ENCODE measurements at regions not wholly inside any gene's neighbourhood (a gene's known extent, or its start where the extent isn't known, plus 50 kb on each side); places are given as distances from the start of the nearest gene placed in this dataset.

DNA sequence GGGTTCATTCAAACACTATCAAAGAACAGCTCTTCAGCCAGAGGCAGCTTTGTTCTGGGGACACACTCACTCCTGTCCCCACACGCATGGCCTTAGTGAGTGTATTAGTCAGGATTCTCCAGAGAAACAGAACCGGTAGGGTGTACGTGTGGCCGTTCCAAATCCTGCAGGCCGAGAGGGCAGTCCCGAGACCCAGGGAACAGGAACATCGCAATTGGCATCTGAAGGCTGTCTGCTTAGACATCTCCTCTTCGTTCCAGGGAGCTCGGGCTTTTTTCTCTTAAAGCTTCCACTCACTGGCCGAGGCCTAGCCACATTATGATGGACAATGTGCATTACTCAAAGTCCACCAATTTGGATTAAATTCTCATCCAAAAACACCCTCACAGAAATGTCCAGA lies 523.3 kb downstream of the GLRX3 start:
- in situ Hi-C loops (cut with MboI; ENCODE audit: low pct_ligation_motif_present in 1 of 4, low pct_unique_long_range_greater_than_20kb in 1 of 4, low sequenced_read_pairs in 3 of 4) (no loop called here), intact Hi-C loops (cut with DNase I; ENCODE audit: low total_unique reads) (no loop called here)
- no peak for TF ChIP-seq POLR2AphosphoS5 (IDR thresholded peaks at IDR 0.05)
- TF ChIP-seq POLR2A (IDR thresholded peaks at IDR 0.05): no peak
- TF ChIP-seq, protein P1, sequence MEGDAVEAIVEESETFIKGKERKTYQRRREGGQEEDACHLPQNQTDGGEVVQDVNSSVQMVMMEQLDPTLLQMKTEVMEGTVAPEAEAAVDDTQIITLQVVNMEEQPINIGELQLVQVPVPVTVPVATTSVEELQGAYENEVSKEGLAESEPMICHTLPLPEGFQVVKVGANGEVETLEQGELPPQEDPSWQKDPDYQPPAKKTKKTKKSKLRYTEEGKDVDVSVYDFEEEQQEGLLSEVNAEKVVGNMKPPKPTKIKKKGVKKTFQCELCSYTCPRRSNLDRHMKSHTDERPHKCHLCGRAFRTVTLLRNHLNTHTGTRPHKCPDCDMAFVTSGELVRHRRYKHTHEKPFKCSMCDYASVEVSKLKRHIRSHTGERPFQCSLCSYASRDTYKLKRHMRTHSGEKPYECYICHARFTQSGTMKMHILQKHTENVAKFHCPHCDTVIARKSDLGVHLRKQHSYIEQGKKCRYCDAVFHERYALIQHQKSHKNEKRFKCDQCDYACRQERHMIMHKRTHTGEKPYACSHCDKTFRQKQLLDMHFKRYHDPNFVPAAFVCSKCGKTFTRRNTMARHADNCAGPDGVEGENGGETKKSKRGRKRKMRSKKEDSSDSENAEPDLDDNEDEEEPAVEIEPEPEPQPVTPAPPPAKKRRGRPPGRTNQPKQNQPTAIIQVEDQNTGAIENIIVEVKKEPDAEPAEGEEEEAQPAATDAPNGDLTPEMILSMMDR (IDR thresholded peaks at IDR 0.05): no peak
- no peak for TF ChIP-seq EP300 (IDR thresholded peaks at IDR 0.05; ENCODE audit: low read depth)
- no peak overlapping the region for H3K4me3 ChIP-seq
- H3K27me3 ChIP-seq: no peaks in the 10 kb centered on the region
- no peak for DNase-seq
- WGBS, 2 donors (ENCODE audit: low coverage in 1 of 2): 78 to 100% methylated on average over 3 to 10 of the region's 10 CpGs
- H3K4me1 ChIP-seq: no peaks in the 10 kb centered on the region
- H3K27ac ChIP-seq: no peak overlapping the region
- peaks cover 0 to under 1% of the 10 kb centered on the region in 2 donors for H3K9me3 ChIP-seq
- no peaks in the 10 kb centered on the region for H3K36me3 ChIP-seq

DNA sequence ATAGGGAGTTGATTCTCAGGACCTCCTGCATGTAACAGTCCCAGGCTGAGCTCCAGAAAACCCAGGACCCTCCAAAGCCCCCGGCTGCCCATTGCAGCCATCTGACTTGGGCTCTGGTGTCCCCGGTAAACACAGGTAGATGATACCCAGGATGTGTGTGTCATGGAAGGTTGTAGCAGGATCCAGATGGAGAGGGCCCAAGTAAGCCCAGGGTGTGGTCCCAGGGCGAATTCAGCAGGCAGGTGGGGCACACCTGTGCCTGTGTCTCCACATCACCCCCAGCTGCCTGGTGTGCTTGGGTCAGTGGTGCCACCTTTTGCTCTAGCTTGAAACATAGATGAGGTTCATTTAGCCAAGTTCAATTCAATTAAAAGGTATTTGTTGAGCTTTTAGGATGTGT lies 524.1 kb downstream of the GLRX3 start:
- H3K9me3 ChIP-seq: peaks cover 0 to 3% of the 10 kb centered on the region in 2 donors
- in situ Hi-C loops (cut with MboI; ENCODE audit: low pct_ligation_motif_present in 1 of 4, low pct_unique_long_range_greater_than_20kb in 1 of 4, low sequenced_read_pairs in 3 of 4): no loop called here
- no peaks in the 10 kb centered on the region for H3K27me3 ChIP-seq
- no peaks in the 10 kb centered on the region for H3K36me3 ChIP-seq
- no peaks in the 10 kb centered on the region for H3K4me1 ChIP-seq
- H3K4me3 ChIP-seq: no peak overlapping the region
- DNase-seq: no peak
- TF ChIP-seq, protein P1 (IDR thresholded peaks at IDR 0.05): no peak
- TF ChIP-seq EP300 (IDR thresholded peaks at IDR 0.05; ENCODE audit: low read depth) (no peak), POLR2A (IDR thresholded peaks at IDR 0.05) (no peak), POLR2AphosphoS5 (IDR thresholded peaks at IDR 0.05) (no peak)
- WGBS, 2 donors (ENCODE audit: low coverage in 1 of 2): 73% methylated on average over 3 of the region's 3 CpGs; no CpG with 5 or more reads in 1 of the 2 donors
- no peak overlapping the region for H3K27ac ChIP-seq
- intact Hi-C loops (cut with DNase I; ENCODE audit: low total_unique reads): no loop called here

DNA sequence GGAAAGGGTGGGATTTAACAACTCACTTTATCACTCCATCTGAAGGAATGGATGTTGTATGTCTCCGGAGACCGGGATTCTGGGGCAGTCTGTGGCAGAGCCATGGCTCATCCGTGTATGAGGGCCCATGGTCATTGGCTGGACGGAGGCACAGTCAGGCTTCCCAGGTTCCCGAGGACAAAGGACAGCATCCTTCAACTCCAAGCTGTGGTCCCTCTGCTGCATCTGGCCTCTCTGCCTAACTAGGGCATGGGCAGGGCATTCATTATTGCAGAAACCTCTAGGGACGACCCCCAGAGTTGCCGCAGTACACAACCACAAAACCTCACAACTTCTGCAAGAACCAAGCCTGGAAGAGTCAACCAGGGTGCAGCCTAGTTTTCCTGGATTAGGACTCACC lies 525.2 kb downstream of the GLRX3 start:
- H3K9me3 ChIP-seq: peaks cover 0 to 3% of the 10 kb centered on the region in 2 donors
- no peak overlapping the region for H3K4me3 ChIP-seq
- no peaks in the 10 kb centered on the region for H3K27me3 ChIP-seq
- H3K36me3 ChIP-seq: no peaks in the 10 kb centered on the region
- intact Hi-C loops (cut with DNase I; ENCODE audit: low total_unique reads) (no loop called here), in situ Hi-C loops (cut with MboI; ENCODE audit: low pct_ligation_motif_present in 1 of 4, low pct_unique_long_range_greater_than_20kb in 1 of 4, low sequenced_read_pairs in 3 of 4) (no loop called here)
- H3K4me1 ChIP-seq: no peaks in the 10 kb centered on the region
- no peak overlapping the region for H3K27ac ChIP-seq
- 89% methylated on average over 7 of the region's 7 CpGs; no CpG with 5 or more reads in 1 of the 2 donors for WGBS, 2 donors (ENCODE audit: low coverage in 1 of 2)
- TF ChIP-seq, protein P1 (IDR thresholded peaks at IDR 0.05): no peak
- TF ChIP-seq POLR2AphosphoS5 (IDR thresholded peaks at IDR 0.05): no peak
- no peak for TF ChIP-seq POLR2A (IDR thresholded peaks at IDR 0.05)
- no peak for DNase-seq

DNA sequence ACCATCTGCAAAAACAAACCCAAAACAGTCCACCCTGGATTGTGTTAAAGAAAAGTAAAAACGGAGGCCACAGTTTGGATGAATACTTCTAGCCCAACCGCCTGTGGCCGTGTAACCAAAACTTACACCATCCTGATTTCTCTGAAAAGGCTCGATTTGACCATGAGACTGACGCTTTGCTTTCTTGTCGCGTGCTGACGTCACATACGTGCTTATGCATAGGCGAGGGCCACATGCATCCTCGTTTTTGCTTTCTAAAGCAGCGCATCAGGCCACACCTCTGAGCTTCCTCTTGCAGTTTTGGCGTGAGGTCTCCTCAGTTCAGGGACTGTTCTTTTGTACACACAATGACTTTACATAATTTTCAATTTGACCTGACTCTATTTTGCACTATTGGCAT lies 526.6 kb downstream of the GLRX3 start:
- no peak overlapping the region for H3K27ac ChIP-seq

More for the DNA sequence above, 526.6 kb downstream of the GLRX3 start:
- peaks cover 0 to 3% of the 10 kb centered on the region in 2 donors for H3K9me3 ChIP-seq
- H3K36me3 ChIP-seq: no peaks in the 10 kb centered on the region
- in situ Hi-C loops (cut with MboI; ENCODE audit: low pct_ligation_motif_present in 1 of 4, low pct_unique_long_range_greater_than_20kb in 1 of 4, low sequenced_read_pairs in 3 of 4) (no loop called here), intact Hi-C loops (cut with DNase I; ENCODE audit: low total_unique reads) (no loop called here)
- H3K4me1 ChIP-seq: no peaks in the 10 kb centered on the region
- TF ChIP-seq, protein P1 (IDR thresholded peaks at IDR 0.05): no peak
- TF ChIP-seq EP300 (IDR thresholded peaks at IDR 0.05; ENCODE audit: low read depth) (no peak), POLR2A (IDR thresholded peaks at IDR 0.05) (no peak), POLR2AphosphoS5 (IDR thresholded peaks at IDR 0.05) (no peak)
- H3K27me3 ChIP-seq: no peaks in the 10 kb centered on the region
- H3K4me3 ChIP-seq: no peak overlapping the region
- 89 to 92% methylated on average over 13 of the region's 13 CpGs for WGBS, 2 donors (ENCODE audit: low coverage in 1 of 2)
- no peak for DNase-seq
